GM12875 (cell line): ENCODE measurements at regions not wholly inside any gene's neighbourhood (a gene's known extent, or its start where the extent isn't known, plus 50 kb on each side); places are given as distances from the start of the nearest gene placed in this dataset.

Source experiments
- H3K4me3 ChIP-seq: one replicate; pipeline ENCODE4 v1.5.1; 2011; ENCODE audit warnings: low read depth, low read length, control low read depth
- CTCF ChIP-seq: IDR thresholded peaks from 2 replicates; pipeline ENCODE4 v1.5.1; 2011; ENCODE audit warnings: low read depth, mild to moderate bottlenecking, control low read depth, inconsistent platforms, low read length, moderate library complexity, borderline replicate concordance; ENCODE audit not compliant: insufficient read depth

GRCh38 chr13:34577051-34577450, 365.0 kb upstream of the NBEA start:
- no peak overlapping the region for H3K4me3 ChIP-seq
- no peak for TF ChIP-seq CTCF

GRCh38 chr13:34578471-34578870, 363.6 kb upstream of the NBEA start:
- H3K4me3 ChIP-seq, result no peak overlapping the region
- no peak for TF ChIP-seq CTCF

GRCh38 chr13:34578917-34579316, 363.2 kb upstream of the NBEA start:
- no peak overlapping the region for H3K4me3 ChIP-seq
- TF ChIP-seq CTCF, result no peak

- no peak for TF ChIP-seq CTCF
- no peak overlapping the region for H3K4me3 ChIP-seq
Measured at GRCh38 chr13:34583181-34583580, 358.9 kb upstream of the NBEA start.

- no peak overlapping the region for H3K4me3 ChIP-seq
- no peak for TF ChIP-seq CTCF
Measured at GRCh38 chr13:34587576-34587975, 354.5 kb upstream of the NBEA start.

GRCh38 chr13:34588362-34588761, 353.7 kb upstream of the NBEA start:
- H3K4me3 ChIP-seq, result no peak overlapping the region
- no peak for TF ChIP-seq CTCF

- TF ChIP-seq CTCF, result no peak
- no peak overlapping the region for H3K4me3 ChIP-seq
Measured at GRCh38 chr13:34589581-34589980, 352.5 kb upstream of the NBEA start.
